ENCODE measurements at regions not wholly inside any gene's neighbourhood (a gene's known extent, or its start where the extent isn't known, plus 50 kb on each side); places are given as distances from the start of the nearest gene placed in this dataset.

- Mint-ChIP-seq H3K27ac (no peak overlapping the region), H3K27me3 (ENCODE audit: low read depth) (no peaks in the 10 kb centered on the region), H3K4me3 (no peak overlapping the region), H3K4me1 (ENCODE audit: low read depth) (no peaks in the 10 kb centered on the region), H3K9me3 (peaks cover 3% of the 10 kb centered on the region), H3K36me3 (ENCODE audit: low read depth) (no peaks in the 10 kb centered on the region)
- no peak for DNase-seq (ENCODE audit: low spot score)
Measured at GRCh38 chr11:79747406-79747805, 306.6 kb upstream of the TENM4 start.

- no peak for DNase-seq (ENCODE audit: low spot score)
- no peak overlapping the region for H3K4me3 Mint-ChIP-seq
Measured at GRCh38 chr11:79744941-79745340, 304.1 kb upstream of the TENM4 start.

GRCh38 chr11:79742176-79742575 lies 301.3 kb upstream of the TENM4 start:
- Mint-ChIP-seq H3K9me3 (peaks cover 5% of the 10 kb centered on the region), H3K27me3 (ENCODE audit: low read depth) (no peaks in the 10 kb centered on the region), H3K4me1 (ENCODE audit: low read depth) (no peaks in the 10 kb centered on the region), H3K36me3 (ENCODE audit: low read depth) (no peaks in the 10 kb centered on the region), H3K27ac (no peak overlapping the region), H3K4me3 (no peak overlapping the region)
- DNase-seq (ENCODE audit: low spot score): no peak

More at GRCh38 chr11:79744941-79745340, 304.1 kb upstream of the TENM4 start:
- Mint-ChIP-seq H3K4me1 (ENCODE audit: low read depth) (no peaks in the 10 kb centered on the region), H3K27ac (no peak overlapping the region), H3K27me3 (ENCODE audit: low read depth) (no peaks in the 10 kb centered on the region), H3K36me3 (ENCODE audit: low read depth) (no peaks in the 10 kb centered on the region), H3K9me3 (peaks cover 3% of the 10 kb centered on the region)

- Mint-ChIP-seq H3K27me3 (ENCODE audit: low read depth) (no peaks in the 10 kb centered on the region), H3K9me3 (peaks cover 5% of the 10 kb centered on the region)
Measured at GRCh38 chr11:79739591-79739990, 298.8 kb upstream of the TENM4 start.

GRCh38 chr11:79727221-79727620 lies 286.4 kb upstream of the TENM4 start:
- H3K9me3 Mint-ChIP-seq: peaks cover 6% of the 10 kb centered on the region
- no peaks in the 10 kb centered on the region for H3K36me3 Mint-ChIP-seq (ENCODE audit: low read depth)
- no peaks in the 10 kb centered on the region for H3K27me3 Mint-ChIP-seq (ENCODE audit: low read depth)
- H3K27ac Mint-ChIP-seq: no peak overlapping the region
- H3K4me1 Mint-ChIP-seq (ENCODE audit: low read depth): no peaks in the 10 kb centered on the region
- no peak for DNase-seq (ENCODE audit: low spot score)
- H3K4me3 Mint-ChIP-seq: no peak overlapping the region

More at GRCh38 chr11:79739591-79739990, 298.8 kb upstream of the TENM4 start:
- H3K4me3 Mint-ChIP-seq: no peak overlapping the region
- DNase-seq (ENCODE audit: low spot score): no peak
- H3K36me3 Mint-ChIP-seq (ENCODE audit: low read depth): no peaks in the 10 kb centered on the region
- no peaks in the 10 kb centered on the region for H3K4me1 Mint-ChIP-seq (ENCODE audit: low read depth)
- no peak overlapping the region for H3K27ac Mint-ChIP-seq

- H3K4me3 Mint-ChIP-seq: no peak overlapping the region
- no peaks in the 10 kb centered on the region for H3K36me3 Mint-ChIP-seq (ENCODE audit: low read depth)
- H3K4me1 Mint-ChIP-seq (ENCODE audit: low read depth): no peaks in the 10 kb centered on the region
- no peak for DNase-seq (ENCODE audit: low spot score)
- H3K9me3 Mint-ChIP-seq: peaks cover 3% of the 10 kb centered on the region
- H3K27ac Mint-ChIP-seq: no peak overlapping the region
- H3K27me3 Mint-ChIP-seq (ENCODE audit: low read depth): no peaks in the 10 kb centered on the region
Measured at GRCh38 chr11:79720115-79720514, 279.3 kb upstream of the TENM4 start.

GRCh38 chr11:79708319-79708932 lies 267.6 kb upstream of the TENM4 start:
- Mint-ChIP-seq H3K27ac (no peak overlapping the region), H3K4me3 (no peak overlapping the region), H3K36me3 (ENCODE audit: low read depth) (no peaks in the 10 kb centered on the region), H3K4me1 (ENCODE audit: low read depth) (no peaks in the 10 kb centered on the region), H3K9me3 (peaks cover 4% of the 10 kb centered on the region), H3K27me3 (ENCODE audit: low read depth) (no peaks in the 10 kb centered on the region)
- no peak for DNase-seq (ENCODE audit: low spot score)

GRCh38 chr11:79705648-79706047 lies 264.8 kb upstream of the TENM4 start:
- peaks cover 21% of the 10 kb centered on the region for H3K9me3 Mint-ChIP-seq
- H3K4me1 Mint-ChIP-seq (ENCODE audit: low read depth): no peaks in the 10 kb centered on the region
- no peaks in the 10 kb centered on the region for H3K36me3 Mint-ChIP-seq (ENCODE audit: low read depth)
- H3K4me3 Mint-ChIP-seq: no peak overlapping the region
- H3K27me3 Mint-ChIP-seq (ENCODE audit: low read depth): no peaks in the 10 kb centered on the region
- no peak for DNase-seq (ENCODE audit: low spot score)
- H3K27ac Mint-ChIP-seq: no peak overlapping the region

GRCh38 chr11:79702303-79702702 lies 261.5 kb upstream of the TENM4 start:
- no peaks in the 10 kb centered on the region for H3K4me1 Mint-ChIP-seq (ENCODE audit: low read depth)
- H3K27ac Mint-ChIP-seq: no peak overlapping the region
- no peak overlapping the region for H3K4me3 Mint-ChIP-seq
- no peak for DNase-seq (ENCODE audit: low spot score)
- H3K27me3 Mint-ChIP-seq (ENCODE audit: low read depth): no peaks in the 10 kb centered on the region
- H3K36me3 Mint-ChIP-seq (ENCODE audit: low read depth): no peaks in the 10 kb centered on the region
- H3K9me3 Mint-ChIP-seq: peaks cover 21% of the 10 kb centered on the region

- Mint-ChIP-seq H3K27me3 (ENCODE audit: low read depth) (no peaks in the 10 kb centered on the region), H3K4me3 (no peak overlapping the region), H3K4me1 (ENCODE audit: low read depth) (no peaks in the 10 kb centered on the region), H3K9me3 (peaks cover 21% of the 10 kb centered on the region), H3K27ac (no peak overlapping the region), H3K36me3 (ENCODE audit: low read depth) (no peaks in the 10 kb centered on the region)
- DNase-seq (ENCODE audit: low spot score): no peak
Measured at GRCh38 chr11:79699246-79699645, 258.4 kb upstream of the TENM4 start.

- H3K27me3 Mint-ChIP-seq (ENCODE audit: low read depth): no peaks in the 10 kb centered on the region
- no peak overlapping the region for H3K4me3 Mint-ChIP-seq
- no peaks in the 10 kb centered on the region for H3K4me1 Mint-ChIP-seq (ENCODE audit: low read depth)
- peaks cover 17% of the 10 kb centered on the region for H3K9me3 Mint-ChIP-seq
- no peaks in the 10 kb centered on the region for H3K36me3 Mint-ChIP-seq (ENCODE audit: low read depth)
- no peak overlapping the region for H3K27ac Mint-ChIP-seq
- no peak for DNase-seq (ENCODE audit: low spot score)
Measured at GRCh38 chr11:79697905-79698304, 257.1 kb upstream of the TENM4 start.

GRCh38 chr11:79694368-79694767 lies 253.5 kb upstream of the TENM4 start:
- DNase-seq (ENCODE audit: low spot score): no peak
- no peak overlapping the region for H3K4me3 Mint-ChIP-seq
- no peaks in the 10 kb centered on the region for H3K27me3 Mint-ChIP-seq (ENCODE audit: low read depth)
- H3K36me3 Mint-ChIP-seq (ENCODE audit: low read depth): no peaks in the 10 kb centered on the region
- no peaks in the 10 kb centered on the region for H3K9me3 Mint-ChIP-seq
- no peaks in the 10 kb centered on the region for H3K4me1 Mint-ChIP-seq (ENCODE audit: low read depth)
- H3K27ac Mint-ChIP-seq: no peak overlapping the region

GRCh38 chr11:79691445-79691844 lies 250.6 kb upstream of the TENM4 start:
- H3K9me3 Mint-ChIP-seq: no peaks in the 10 kb centered on the region
- H3K4me3 Mint-ChIP-seq: no peak overlapping the region
- no peaks in the 10 kb centered on the region for H3K4me1 Mint-ChIP-seq (ENCODE audit: low read depth)
- DNase-seq (ENCODE audit: low spot score): no peak
- H3K27ac Mint-ChIP-seq: no peak overlapping the region
- H3K36me3 Mint-ChIP-seq (ENCODE audit: low read depth): no peaks in the 10 kb centered on the region
- H3K27me3 Mint-ChIP-seq (ENCODE audit: low read depth): no peaks in the 10 kb centered on the region

- Mint-ChIP-seq H3K4me1 (ENCODE audit: low read depth) (no peaks in the 10 kb centered on the region), H3K27ac (no peak overlapping the region), H3K9me3 (no peaks in the 10 kb centered on the region), H3K36me3 (ENCODE audit: low read depth) (no peaks in the 10 kb centered on the region), H3K4me3 (no peak overlapping the region), H3K27me3 (ENCODE audit: low read depth) (no peaks in the 10 kb centered on the region)
- no peak for DNase-seq (ENCODE audit: low spot score)
Measured at GRCh38 chr11:79686703-79687419, 246.0 kb upstream of the TENM4 start.

- H3K36me3 Mint-ChIP-seq (ENCODE audit: low read depth): no peaks in the 10 kb centered on the region
- H3K4me3 Mint-ChIP-seq: no peak overlapping the region
- no peaks in the 10 kb centered on the region for H3K27me3 Mint-ChIP-seq (ENCODE audit: low read depth)
- no peak overlapping the region for H3K27ac Mint-ChIP-seq
- no peaks in the 10 kb centered on the region for H3K9me3 Mint-ChIP-seq
- no peak for DNase-seq (ENCODE audit: low spot score)
- no peaks in the 10 kb centered on the region for H3K4me1 Mint-ChIP-seq (ENCODE audit: low read depth)
Measured at GRCh38 chr11:79683930-79684329, 243.1 kb upstream of the TENM4 start.

Measured in T-helper 2 cell treated with Interferon-gamma antibody and Interleukin-4, amounts not matched to agents 5 μg/mL and 100 μg/mL, for 36 hours (primary cell).